GM19025 (cell line): ENCODE measurements at regions not wholly inside any gene's neighbourhood (a gene's known extent, or its start where the extent isn't known, plus 50 kb on each side); places are given as distances from the start of the nearest gene placed in this dataset.

ENCODE experiments used
- ATAC-seq: cut with Tn5 transposase; IDR thresholded peaks from one replicate; pipeline ENCODE4 v1.9.1; 2021; ENCODE audit warnings: mild to moderate bottlenecking, low read depth, moderate library complexity; ENCODE audit not compliant: unreplicated experiment

DNA sequence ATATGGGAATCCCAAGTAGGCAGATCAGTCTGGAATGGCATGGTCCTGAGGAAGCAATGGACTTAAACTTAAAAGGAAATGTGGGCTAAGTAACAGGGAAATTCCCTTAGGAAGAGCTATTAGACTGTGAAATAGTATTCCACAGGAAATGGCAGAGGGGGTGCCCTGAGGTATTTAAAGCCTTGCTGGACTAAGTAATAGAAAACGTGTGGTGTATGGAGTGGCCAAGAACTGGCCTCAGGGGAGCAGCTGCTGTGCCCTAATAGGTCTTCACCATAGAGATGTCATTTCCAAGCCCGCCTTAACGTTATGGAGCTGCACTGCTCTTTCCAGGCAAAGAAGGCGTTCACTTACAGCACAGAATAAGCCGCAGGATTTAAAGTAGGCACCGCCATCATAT, 365.2 kb upstream of the ZMIZ1 start:
- no peak for ATAC-seq

DNA sequence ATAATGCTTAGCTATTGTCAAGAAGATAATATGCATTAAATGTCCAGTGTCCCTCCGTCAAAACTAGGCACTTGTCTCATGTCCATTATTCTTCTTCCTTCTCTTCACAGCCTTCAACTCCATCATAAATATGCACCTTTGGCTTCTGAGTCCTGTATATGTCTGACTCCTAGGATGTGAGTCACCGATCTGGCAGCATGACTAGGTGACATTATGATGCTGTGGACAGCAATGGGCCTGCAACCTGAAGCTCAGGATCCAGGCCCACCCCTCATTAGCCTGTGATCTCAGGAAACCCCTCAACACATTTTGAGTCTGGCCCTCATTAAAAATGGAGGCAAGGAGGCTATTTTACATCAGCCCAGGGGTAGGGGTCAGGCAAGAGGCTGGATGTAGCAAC, 362.5 kb upstream of the ZMIZ1 start:
- ATAC-seq, result no peak

DNA sequence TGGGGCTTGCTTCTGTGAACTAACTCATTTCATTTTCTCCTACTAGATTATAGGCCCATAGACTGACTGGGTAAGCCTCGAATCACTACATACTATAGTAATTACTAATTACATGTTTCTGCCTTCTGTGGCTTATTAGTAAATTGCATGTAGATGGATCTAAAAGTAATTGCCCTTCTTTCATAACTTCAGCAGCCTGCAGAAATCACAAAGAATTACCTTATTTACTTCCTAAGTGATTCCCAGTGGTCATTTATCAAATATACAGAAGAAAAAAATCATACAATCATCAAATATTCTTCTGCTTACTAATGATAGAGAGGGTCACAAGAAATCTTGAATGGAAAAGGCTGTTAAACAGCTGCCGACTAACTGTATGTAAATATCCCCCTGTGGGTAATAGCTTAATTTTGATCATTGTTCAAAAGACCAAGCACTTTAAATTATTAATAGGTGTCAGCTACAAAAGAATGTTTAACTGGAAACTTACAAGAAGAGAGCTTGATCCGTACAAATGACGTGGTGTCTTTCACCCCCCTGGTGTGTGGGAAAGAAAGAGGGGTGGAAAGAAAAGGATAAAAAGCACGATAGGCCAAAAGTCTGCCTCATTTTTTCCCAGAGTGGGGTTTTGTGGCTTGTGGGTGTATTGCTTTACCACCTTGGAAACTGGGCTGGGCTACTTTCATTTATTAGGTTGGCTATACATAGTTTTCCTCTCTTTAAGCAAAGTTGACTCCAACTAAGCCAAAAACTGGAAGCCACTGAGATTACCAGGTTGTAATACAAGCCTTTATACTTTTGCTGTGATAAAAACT, 361.8 kb upstream of the ZMIZ1 start:
- no peak for ATAC-seq

DNA sequence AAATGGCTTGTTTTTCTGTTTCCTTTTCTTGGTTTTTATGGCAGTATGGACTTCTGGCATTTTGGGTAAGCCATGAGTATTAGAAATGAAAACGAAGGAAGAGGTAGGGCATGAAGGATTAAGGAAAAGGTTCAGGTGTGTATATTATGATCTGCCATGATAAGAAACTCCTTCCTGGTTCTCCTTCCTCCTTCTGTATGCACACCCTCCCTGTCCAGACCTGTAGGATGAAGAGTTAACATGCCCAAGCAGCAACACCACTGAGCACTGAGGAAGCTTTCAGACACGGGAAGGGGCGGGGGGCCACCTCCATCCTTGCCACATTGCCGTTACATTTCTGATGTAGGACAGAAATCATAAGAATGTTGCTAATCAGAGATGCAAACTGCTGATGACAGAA, 361.0 kb upstream of the ZMIZ1 start:
- no peak for ATAC-seq

DNA sequence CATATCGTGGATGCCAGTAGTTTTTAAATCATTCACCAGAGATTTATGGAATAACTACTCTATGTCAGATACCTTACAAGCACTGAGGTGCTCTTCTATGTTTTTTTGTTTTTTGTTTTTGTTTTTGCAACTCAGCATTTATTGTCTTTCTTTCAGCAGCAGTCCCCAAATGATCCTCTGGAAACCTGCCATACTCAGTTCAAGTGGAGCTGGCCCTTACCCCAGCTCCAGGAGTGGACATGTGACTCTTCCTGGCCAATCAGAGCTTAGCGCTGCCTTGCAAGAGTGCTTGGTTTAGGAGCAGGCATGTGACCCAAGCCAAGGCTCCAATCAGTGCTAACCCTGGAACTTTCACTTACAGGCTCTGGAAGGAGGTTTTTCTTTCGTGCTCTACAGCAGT, 356.6 kb upstream of the ZMIZ1 start:
- ATAC-seq, result no peak

DNA sequence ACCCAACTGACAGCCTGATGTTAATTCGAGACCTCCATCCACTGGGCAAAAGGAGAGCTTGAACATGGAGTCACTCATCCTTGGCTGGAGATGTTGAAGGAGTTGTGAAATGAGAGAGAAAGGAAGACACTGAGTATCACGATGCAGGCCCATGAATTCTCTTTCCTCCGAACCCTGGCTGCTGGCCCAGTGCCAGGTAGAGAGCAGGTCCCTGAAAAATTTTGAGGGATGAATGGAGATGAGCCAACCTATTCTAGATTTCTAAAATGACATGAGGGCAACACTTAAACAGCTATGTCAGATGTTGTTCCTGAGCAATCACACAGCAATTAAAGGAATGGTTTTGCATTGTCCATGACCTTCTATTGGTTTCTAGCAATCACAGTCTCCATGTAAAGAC, 355.1 kb upstream of the ZMIZ1 start:
- no peak for ATAC-seq

DNA sequence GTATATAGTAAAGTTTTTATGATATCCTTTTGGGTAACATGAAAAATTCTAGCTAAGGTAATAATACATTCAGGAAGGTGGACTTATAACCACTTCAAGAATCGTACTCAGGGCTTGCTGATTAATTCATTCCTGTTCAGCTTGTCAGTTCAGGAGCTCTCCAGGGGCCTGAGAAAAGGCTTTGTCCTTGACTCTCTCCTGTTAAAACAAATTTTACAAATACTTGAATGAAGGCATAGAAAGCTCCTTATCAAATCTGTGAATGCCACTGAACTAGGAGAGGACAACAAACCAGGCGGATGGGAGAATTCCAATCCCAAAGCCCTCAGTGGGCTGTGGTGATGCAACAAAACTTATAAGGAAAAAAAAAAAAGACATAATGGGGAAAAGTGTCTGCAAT, 354.5 kb upstream of the ZMIZ1 start:
- no peak for ATAC-seq

DNA sequence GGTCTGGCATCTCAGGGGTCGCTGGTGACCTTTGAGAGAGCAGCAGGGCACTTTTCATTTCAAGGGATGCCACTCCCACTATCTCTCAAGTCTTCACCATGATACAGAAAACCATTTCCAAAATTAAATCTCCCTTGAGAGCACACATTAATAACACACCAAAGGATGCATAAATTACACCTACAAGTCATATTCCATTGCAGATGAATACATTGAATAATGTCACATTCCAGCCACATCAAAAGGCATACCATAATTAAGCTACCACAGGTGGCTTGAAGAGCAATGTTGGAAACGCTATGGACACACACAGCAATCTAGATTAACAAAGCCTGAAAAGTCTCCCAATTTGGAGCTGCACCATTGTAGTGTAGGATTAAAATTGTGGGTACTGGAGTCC, 353.3 kb upstream of the ZMIZ1 start:
- no peak for ATAC-seq

DNA sequence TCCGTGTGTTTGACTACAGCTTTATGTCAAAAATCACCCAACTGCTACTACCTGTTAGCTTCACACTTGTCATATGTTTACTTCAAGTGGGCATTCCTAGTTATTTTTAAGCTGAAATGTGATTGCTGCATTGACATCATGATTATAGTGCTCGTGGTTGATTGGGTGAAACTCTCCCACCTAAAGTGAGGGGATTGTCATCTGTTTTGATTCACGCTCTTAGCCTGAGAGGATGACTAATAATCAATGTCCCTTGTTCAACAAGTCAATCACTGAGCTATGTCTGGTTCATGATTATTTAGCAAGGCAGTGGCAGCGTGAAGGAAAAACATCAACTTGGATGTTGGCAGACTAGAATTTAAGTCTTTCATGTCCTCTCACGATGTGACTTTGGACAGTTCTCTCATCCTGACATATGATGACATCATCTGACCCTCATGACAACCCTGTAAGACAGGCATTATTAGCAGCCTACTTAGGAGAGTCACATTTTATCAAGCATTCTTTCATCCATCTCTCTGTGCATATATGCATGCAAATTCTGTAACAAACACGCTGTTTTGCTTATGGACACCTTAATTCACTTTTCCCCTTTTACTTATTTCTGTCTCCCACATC, 352.6 kb upstream of the ZMIZ1 start:
- ATAC-seq, result no peak

DNA sequence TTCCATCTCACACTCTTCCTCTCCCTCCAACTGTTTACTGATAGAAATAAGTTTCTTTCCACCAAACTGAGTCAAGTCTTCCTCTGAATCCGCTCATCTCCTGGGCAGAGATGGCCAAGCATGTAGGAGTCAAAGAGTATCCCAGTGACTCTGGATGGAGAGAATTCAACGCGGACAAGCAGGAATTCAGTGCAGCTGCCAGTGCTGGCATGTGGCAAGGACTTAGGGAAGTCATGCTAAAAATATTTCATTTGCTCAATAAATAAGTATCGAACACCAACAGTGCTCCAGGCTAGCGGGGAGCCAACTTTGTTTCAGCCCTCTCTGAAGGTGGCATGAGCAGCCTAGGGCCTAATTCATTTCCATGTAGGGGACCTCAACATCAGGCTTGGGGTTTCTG, 351.6 kb upstream of the ZMIZ1 start:
- no peak for ATAC-seq

DNA sequence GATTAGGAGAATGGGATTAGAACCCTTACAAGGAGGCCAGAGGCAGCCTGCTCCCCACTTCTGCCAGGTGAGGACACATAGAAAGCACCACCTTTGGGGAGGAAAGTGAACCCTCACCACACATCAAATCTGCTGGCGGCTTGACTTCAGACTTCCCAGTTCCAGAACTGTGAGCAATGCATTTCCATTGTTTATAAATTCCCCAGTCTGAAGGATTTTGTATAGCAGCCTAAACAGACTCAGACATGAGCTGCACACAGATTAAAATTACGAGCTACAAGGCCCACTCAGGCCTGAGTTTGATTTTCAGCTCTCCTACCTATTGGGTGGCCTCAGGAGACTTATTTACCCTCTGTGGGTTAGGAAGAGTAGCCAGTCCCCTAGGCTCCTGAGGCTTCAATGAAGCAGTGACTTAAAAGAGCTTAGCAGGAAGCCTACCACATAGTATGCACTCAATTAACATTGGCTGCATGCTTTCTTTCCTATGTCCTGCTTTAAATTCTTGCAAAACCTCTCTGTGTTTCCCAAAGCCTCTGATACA, 350.7 kb upstream of the ZMIZ1 start:
- no peak for ATAC-seq

DNA sequence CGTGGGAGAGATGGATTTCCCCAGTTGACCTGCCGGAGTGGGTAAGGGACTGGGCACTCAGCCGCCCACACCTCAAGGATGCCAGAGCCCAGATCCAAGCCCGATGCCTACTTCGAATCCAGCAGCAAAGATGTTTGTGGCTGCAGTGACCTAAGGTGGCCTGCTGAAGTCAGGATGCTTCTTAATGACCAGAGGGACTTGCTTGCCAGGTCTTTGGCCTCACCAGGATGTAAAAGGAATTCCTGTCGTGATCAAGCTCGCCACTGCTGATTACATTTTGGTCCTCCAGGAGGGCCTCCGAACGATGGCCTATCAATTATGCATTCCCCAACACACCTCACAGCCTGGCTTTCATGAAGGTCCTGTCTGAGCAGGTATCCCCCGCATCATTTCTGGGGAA, 349.5 kb upstream of the ZMIZ1 start:
- ATAC-seq, result no peak

DNA sequence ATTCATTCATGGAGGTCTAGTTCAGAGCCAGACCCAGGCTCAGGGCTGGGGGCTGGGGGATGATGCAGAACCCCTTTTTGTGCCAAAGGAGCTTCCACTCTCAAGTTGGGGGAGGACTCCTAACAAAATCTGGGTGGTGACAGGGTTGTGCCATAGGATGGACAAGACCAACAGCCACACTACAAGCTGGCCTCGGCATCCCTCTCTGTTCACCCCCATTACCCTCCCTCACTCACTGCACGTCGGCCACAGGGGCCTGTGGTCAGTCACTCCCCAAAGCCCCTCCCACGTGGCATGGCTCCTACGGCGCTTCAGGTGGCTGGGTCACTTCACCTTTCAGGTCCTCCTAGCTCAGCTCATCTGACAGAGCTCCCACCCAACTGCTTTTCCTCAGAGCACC, 348.7 kb upstream of the ZMIZ1 start:
- no peak for ATAC-seq

DNA sequence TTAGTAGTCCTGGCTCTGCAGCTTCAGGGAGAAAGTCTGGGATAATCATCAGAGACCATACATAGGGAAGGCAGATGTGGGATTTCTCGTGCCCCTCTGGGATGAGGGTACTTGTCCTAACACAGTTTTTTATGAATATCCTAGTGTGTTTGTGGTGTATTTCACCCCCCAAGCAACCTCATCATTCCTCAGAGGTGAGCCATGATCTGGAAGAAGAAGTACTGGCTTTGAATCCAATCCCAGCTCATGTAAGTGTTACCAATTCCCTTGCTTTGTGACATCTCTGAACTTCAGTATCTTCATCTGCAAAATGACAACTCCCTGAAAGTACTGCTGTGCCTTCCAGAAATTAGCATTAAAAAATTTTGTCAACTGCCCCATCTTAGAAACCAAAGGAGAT, 347.5 kb upstream of the ZMIZ1 start:
- no peak for ATAC-seq

DNA sequence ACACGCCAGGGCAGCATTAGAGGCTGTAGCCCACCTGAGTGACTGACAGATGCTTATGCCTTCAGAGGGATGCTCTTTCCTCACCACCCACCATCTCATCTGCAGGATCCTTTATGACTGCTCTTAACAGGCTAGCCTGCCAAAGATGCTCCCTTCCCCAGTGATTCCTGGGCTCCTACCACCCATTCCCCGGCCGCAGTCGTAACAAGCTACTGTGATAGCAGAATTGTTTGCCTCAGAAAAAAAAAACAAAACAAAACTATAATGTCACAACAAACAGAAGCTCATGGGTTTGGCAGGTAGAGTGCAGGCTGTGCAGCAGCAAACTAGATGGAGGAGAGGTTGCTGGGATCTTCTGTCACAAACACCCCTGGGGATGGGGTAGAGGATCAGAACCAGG, 343.9 kb upstream of the ZMIZ1 start:
- no peak for ATAC-seq

DNA sequence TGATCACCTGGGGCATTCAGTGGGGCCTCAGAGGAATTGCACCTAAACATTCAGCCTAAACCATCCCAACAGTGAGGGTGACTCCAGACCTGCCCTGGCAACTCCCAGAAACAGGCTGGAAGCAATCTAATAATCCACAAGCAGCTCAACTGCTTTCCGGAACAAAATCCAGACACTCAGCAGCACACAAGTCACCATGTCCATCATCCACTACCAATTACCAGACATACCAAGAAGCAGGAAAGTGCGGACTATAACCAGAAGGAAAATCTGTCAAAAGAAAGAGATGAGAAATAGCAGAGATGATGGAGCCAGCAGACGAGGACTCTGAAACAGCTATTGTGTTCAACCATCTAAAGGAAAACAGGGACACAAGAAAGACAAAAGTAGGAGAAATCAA, 342.6 kb upstream of the ZMIZ1 start:
- no peak for ATAC-seq

DNA sequence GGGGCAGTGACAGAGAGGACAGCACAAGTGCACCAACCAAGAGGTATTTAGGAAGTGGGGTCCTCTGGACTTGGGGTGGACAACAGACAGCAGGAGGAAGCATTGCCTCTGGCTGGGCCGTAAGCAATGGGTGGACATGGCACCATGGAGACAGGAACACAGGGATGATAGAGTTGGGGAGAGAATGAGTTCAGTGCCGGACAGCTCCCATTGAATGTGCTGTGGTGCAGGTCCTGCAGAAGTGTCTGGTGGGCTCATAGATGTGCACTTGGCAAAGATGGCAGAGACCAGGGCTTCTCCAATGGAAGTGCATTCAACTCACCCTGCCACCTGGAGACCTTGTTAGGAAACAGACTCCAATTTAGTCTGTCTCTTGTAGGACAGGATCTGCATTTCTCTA, 341.5 kb upstream of the ZMIZ1 start:
- no peak for ATAC-seq

DNA sequence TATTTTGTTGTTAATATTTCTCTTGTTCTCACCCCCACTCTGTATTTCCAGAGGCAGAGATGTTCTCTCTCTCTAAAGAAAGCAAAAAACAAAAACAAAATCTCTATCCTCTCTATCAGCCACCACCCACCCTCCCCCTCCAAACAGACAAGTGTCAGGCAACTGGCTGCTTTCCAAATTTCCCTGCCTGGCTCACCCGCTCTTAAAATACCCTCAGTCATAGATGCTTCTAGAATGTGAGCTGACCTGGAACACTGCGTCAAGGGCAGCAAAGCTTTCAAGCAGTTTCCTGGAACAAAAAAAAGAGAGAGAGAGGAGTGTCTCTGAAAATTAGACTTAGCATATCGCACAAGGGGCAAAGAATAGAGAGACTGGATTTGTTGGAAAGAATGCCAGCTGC, 341.0 kb upstream of the ZMIZ1 start:
- no peak for ATAC-seq

DNA sequence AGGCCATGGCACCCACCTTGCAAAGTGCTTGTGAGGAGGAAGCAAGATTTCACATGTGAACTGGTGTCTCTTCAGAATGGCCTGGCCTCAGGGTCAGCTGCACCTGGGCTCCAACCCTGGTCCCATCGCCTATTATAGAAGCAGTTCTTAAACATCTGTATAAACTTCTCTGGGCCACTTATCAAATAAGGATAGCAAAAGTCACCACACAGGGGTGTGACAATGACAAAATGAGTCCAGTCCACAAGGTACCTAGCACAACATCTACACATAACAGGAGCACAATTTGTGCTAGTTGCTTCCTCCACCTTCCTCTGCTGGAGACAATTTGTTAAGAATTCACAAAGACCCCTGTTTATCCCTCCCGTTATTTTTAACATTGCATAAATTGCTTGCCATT, 340.6 kb upstream of the ZMIZ1 start:
- no peak for ATAC-seq

DNA sequence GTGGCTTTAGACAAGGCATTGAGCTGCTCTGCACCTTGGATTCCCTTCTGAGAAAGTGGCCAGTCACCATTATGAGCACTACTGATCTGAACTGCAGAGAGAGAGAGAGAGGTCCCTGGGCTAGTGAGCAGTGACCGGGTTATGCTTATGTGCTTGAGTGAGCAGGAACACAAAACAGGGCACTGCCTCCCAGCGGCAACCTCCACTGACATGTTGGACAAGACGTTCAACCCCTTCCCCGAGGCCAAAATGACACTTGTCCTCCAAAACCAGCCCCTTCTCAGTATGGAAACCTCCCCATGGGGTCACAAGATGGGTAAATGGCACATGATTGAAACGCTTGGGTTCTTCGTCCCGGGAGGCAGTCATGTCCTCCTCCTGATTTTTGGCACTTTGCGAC, 339.4 kb upstream of the ZMIZ1 start:
- no peak for ATAC-seq

DNA sequence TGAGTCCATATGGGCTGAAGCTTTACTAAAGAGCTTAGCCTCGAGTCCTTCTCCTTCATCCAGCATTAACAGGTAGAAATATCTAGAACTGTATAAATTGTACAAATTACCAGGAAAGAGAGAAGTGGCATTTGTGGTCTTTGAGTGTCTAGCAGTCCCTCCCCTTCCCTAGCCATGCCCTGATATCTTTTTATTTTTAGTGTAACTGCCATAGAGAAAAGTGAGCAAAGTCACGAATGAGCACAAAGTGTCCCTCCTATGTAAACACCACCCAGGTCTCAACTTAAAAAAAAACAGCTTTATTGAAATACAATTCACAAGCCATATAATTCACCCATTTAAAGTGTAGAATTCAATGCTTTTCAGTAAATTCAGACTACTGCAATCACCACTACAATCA, 339.0 kb upstream of the ZMIZ1 start:
- no peak for ATAC-seq

DNA sequence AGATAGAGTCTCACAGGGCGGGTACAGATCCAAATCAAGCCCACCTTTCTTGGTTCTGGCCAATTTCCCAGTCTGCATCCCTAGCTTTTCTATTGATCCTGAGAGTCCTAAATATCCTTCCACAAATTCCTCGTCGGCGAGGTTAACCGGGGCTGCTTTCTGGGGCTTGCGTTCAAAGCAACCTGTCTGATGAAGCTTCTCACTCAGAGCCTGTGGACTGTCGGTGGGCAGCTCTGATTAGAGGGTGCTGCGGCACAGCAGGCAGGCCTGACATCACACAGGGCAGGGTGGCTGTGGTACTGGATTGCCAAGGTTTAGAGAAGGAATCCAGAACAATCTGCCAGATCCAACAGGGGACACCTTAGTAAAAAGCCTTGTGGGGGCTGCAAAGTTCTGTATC, 338.0 kb upstream of the ZMIZ1 start:
- no peak for ATAC-seq
